K562 (cell line): ENCODE measurements at regions not wholly inside any gene's neighbourhood (a gene's known extent, or its start where the extent isn't known, plus 50 kb on each side); places are given as distances from the start of the nearest gene placed in this dataset.

Experiments
- CBX1 ChIP-seq: sonication (generic); IDR thresholded peaks from 2 replicates; pipeline ENCODE4 v1.6.1; 2016; ENCODE audit warnings: antibody characterized with exemption, low read depth, mild to moderate bottlenecking
- CTCF ChIP-seq, 3 experiments: IDR thresholded peaks in 2 of 3; conservative IDR thresholded peaks in 1 of 3; 2 replicates each; pipeline ENCODE4 v1.5.1; 2011 to 2012; ENCODE audit warnings: low read length in 3 of 3, mild to moderate bottlenecking in 3 of 3, control low read depth in 2 of 3, improper control_type of control experiment in 1 of 3, inconsistent platforms in 1 of 3, low read depth in 1 of 3, mixed read lengths in 1 of 3, moderate library complexity in 1 of 3; ENCODE audit not compliant: insufficient read depth in 2 of 3
- ESRRA ChIP-seq: fragments of 450-650 bp; IDR thresholded peaks from 2 replicates; pipeline ENCODE4 v1.6.1; 2014; ENCODE audit warnings: low read depth, mild to moderate bottlenecking, moderate library complexity, borderline replicate concordance
- SMAD3 ChIP-seq: fragments of 450-650 bp; formaldehyde crosslinking; conservative IDR thresholded peaks from 2 replicates; pipeline ENCODE4 v1.4.0; 2020; ENCODE audit warnings: mild to moderate bottlenecking

- TF ChIP-seq SMAD3 (CRISPR knock-in tag) (no peak), CTCF (IDR thresholded peaks at IDR 0.05 in 2 of 3, conservative IDR thresholded peaks at IDR 0.05 in 1 of 3; ENCODE audit: insufficient read depth in 2 of 3, low read depth in 1 of 3, low read length in 3 of 3) (no peak), ESRRA (no peak), CBX1 (no peak)
These were observed 224.0 kb downstream of the TRIML1 start for GRCh38 chr4:188363196-188363595.
